Fibroblast of peridontal ligament (primary cell): ENCODE measurements at regions not wholly inside any gene's neighbourhood (a gene's known extent, or its start where the extent isn't known, plus 50 kb on each side); places are given as distances from the start of the nearest gene placed in this dataset.

Experiments used
- DNase-seq: peaks from one replicate; pipeline ENCODE4 v3.0.0-alpha.2; 2010; ENCODE audit errors: extremely low read depth

GRCh38 chr10:37685741-37686683 is 171.4 kb downstream of the ZNF248 start:
- DNase-seq: no peak

- DNase-seq: no peak
Observed at GRCh38 chr10:37684765-37685164, 172.6 kb downstream of the ZNF248 start.

- no peak for DNase-seq
Observed at GRCh38 chr10:37682617-37683016, 174.8 kb downstream of the ZNF248 start.

- DNase-seq: no peak
Observed at GRCh38 chr10:37681617-37681999, 175.8 kb downstream of the ZNF248 start.

GRCh38 chr10:37680716-37681616 is 176.4 kb downstream of the ZNF248 start:
- no peak for DNase-seq

GRCh38 chr10:37680243-37680683 is 177.1 kb downstream of the ZNF248 start:
- no peak for DNase-seq

- no peak for DNase-seq
Observed at GRCh38 chr10:37679465-37679864, 177.9 kb downstream of the ZNF248 start.

GRCh38 chr10:37675449-37675848 is 182.0 kb downstream of the ZNF248 start:
- no peak for DNase-seq

- no peak for DNase-seq
Observed at GRCh38 chr10:37671802-37672201, 185.6 kb downstream of the ZNF248 start.

GRCh38 chr10:37667736-37668135 is 189.7 kb downstream of the ZNF248 start:
- DNase-seq: no peak

- no peak for DNase-seq
Observed at GRCh38 chr10:37654466-37654865, 202.9 kb downstream of the ZNF248 start.

- DNase-seq: no peak
Observed at GRCh38 chr10:37643187-37643586, 214.2 kb downstream of the ZNF248 start.

- no peak for DNase-seq
Observed at GRCh38 chr10:37640301-37640700, 217.1 kb downstream of the ZNF248 start.

GRCh38 chr10:37639200-37639599 is 218.2 kb downstream of the ZNF248 start:
- no peak for DNase-seq

- DNase-seq: no peak
Observed at GRCh38 chr10:37638569-37638968, 218.8 kb downstream of the ZNF248 start.

GRCh38 chr10:37634351-37634880 is 223.0 kb downstream of the ZNF248 start:
- DNase-seq: no peak

GRCh38 chr10:37632641-37633040 is 224.8 kb downstream of the ZNF248 start:
- DNase-seq: no peak

GRCh38 chr10:37623506-37623905 is 233.9 kb downstream of the ZNF248 start:
- no peak for DNase-seq

- no peak for DNase-seq
Observed at GRCh38 chr10:37619336-37619735, 238.1 kb downstream of the ZNF248 start.

- no peak for DNase-seq
Observed at GRCh38 chr10:37588299-37588698, 269.1 kb downstream of the ZNF248 start.

GRCh38 chr10:37584643-37585042 is 272.8 kb downstream of the ZNF248 start:
- DNase-seq: no peak

- DNase-seq: no peak
Observed at GRCh38 chr10:37582237-37582636, 275.2 kb downstream of the ZNF248 start.
